ENCODE measurements at regions not wholly inside any gene's neighbourhood (a gene's known extent, or its start where the extent isn't known, plus 50 kb on each side); places are given as distances from the start of the nearest gene placed in this dataset.

- H3K4me3 ChIP-seq (ENCODE audit: low read depth, low read length): no peak overlapping the region
- H2AFZ ChIP-seq (ENCODE audit: low read length, unreplicated experiment): no peak overlapping the region
- no peaks in the 10 kb centered on the region for H3K36me3 ChIP-seq (ENCODE audit: insufficient read depth, low read length)
- peaks cover 18% of the 10 kb centered on the region; the same call in 1 of the 2 replicates for H3K27me3 ChIP-seq (ENCODE audit: insufficient read depth, low read length)
- H3K27ac ChIP-seq (ENCODE audit: low read depth, low read length): no peak overlapping the region
- no peaks in the 10 kb centered on the region for H3K4me1 ChIP-seq (ENCODE audit: control insufficient read depth, insufficient read depth, low read length, unreplicated experiment)
- no peaks in the 10 kb centered on the region for H3K79me2 ChIP-seq (ENCODE audit: control insufficient read depth, insufficient read depth, low read length, unreplicated experiment)
Observed at GRCh38 chr13:23995283-23996073, 98.2 kb upstream of the C1QTNF9B start.

GRCh38 chr13:23996456-23996855 lies 99.2 kb upstream of the C1QTNF9B start:
- H3K36me3 ChIP-seq (ENCODE audit: insufficient read depth, low read length): no peaks in the 10 kb centered on the region
- no peak overlapping the region for H3K27ac ChIP-seq (ENCODE audit: low read depth, low read length)
- peaks cover 13% of the 10 kb centered on the region; the same call in 1 of the 2 replicates for H3K27me3 ChIP-seq (ENCODE audit: insufficient read depth, low read length)
- H3K4me1 ChIP-seq (ENCODE audit: control insufficient read depth, insufficient read depth, low read length, unreplicated experiment): no peaks in the 10 kb centered on the region
- H3K79me2 ChIP-seq (ENCODE audit: control insufficient read depth, insufficient read depth, low read length, unreplicated experiment): no peaks in the 10 kb centered on the region
- no peak overlapping the region for H2AFZ ChIP-seq (ENCODE audit: low read length, unreplicated experiment)
- no peak overlapping the region for H3K4me3 ChIP-seq (ENCODE audit: low read depth, low read length)

- H3K4me1 ChIP-seq (ENCODE audit: control insufficient read depth, insufficient read depth, low read length, unreplicated experiment): no peaks in the 10 kb centered on the region
Observed at GRCh38 chr13:23999424-23999823, 102.1 kb upstream of the C1QTNF9B start.

GRCh38 chr13:24002206-24002815 lies 105.0 kb upstream of the C1QTNF9B start:
- H2AFZ ChIP-seq (ENCODE audit: low read length, unreplicated experiment): no peak overlapping the region
- no peak overlapping the region for H3K27ac ChIP-seq (ENCODE audit: low read depth, low read length)

More at GRCh38 chr13:23999424-23999823, 102.1 kb upstream of the C1QTNF9B start:
- no peak overlapping the region for H3K27ac ChIP-seq (ENCODE audit: low read depth, low read length)
- no peak overlapping the region for H3K4me3 ChIP-seq (ENCODE audit: low read depth, low read length)
- H2AFZ ChIP-seq (ENCODE audit: low read length, unreplicated experiment): no peak overlapping the region
- no peaks in the 10 kb centered on the region for H3K79me2 ChIP-seq (ENCODE audit: control insufficient read depth, insufficient read depth, low read length, unreplicated experiment)
- H3K27me3 ChIP-seq (ENCODE audit: insufficient read depth, low read length): no peaks in the 10 kb centered on the region; the same call in 1 of the 2 replicates
- H3K36me3 ChIP-seq (ENCODE audit: insufficient read depth, low read length): no peaks in the 10 kb centered on the region

GRCh38 chr13:24004142-24004899 lies 107.0 kb upstream of the C1QTNF9B start:
- Histone ChIP-seq H3K4me1 (ENCODE audit: control insufficient read depth, insufficient read depth, low read length, unreplicated experiment) (no peaks in the 10 kb centered on the region), H3K27ac (ENCODE audit: low read depth, low read length) (no peak overlapping the region)

More at GRCh38 chr13:24002206-24002815, 105.0 kb upstream of the C1QTNF9B start:
- H3K36me3 ChIP-seq (ENCODE audit: insufficient read depth, low read length): no peaks in the 10 kb centered on the region
- no peaks in the 10 kb centered on the region for H3K79me2 ChIP-seq (ENCODE audit: control insufficient read depth, insufficient read depth, low read length, unreplicated experiment)
- H3K4me3 ChIP-seq (ENCODE audit: low read depth, low read length): no peak overlapping the region
- no peaks in the 10 kb centered on the region; the same call in 1 of the 2 replicates for H3K27me3 ChIP-seq (ENCODE audit: insufficient read depth, low read length)
- H3K4me1 ChIP-seq (ENCODE audit: control insufficient read depth, insufficient read depth, low read length, unreplicated experiment): no peaks in the 10 kb centered on the region

GRCh38 chr13:24004971-24005370 lies 107.7 kb upstream of the C1QTNF9B start:
- no peak overlapping the region for H3K27ac ChIP-seq (ENCODE audit: low read depth, low read length)
- no peak overlapping the region for H2AFZ ChIP-seq (ENCODE audit: low read length, unreplicated experiment)

More at GRCh38 chr13:24004142-24004899, 107.0 kb upstream of the C1QTNF9B start:
- no peaks in the 10 kb centered on the region for H3K79me2 ChIP-seq (ENCODE audit: control insufficient read depth, insufficient read depth, low read length, unreplicated experiment)
- H2AFZ ChIP-seq (ENCODE audit: low read length, unreplicated experiment): no peak overlapping the region
- no peak overlapping the region for H3K4me3 ChIP-seq (ENCODE audit: low read depth, low read length)
- H3K27me3 ChIP-seq (ENCODE audit: insufficient read depth, low read length): no peaks in the 10 kb centered on the region; the same call in 1 of the 2 replicates
- no peaks in the 10 kb centered on the region for H3K36me3 ChIP-seq (ENCODE audit: insufficient read depth, low read length)

GRCh38 chr13:24005755-24006281 lies 108.5 kb upstream of the C1QTNF9B start:
- H3K36me3 ChIP-seq (ENCODE audit: insufficient read depth, low read length): no peaks in the 10 kb centered on the region
- H3K4me1 ChIP-seq (ENCODE audit: control insufficient read depth, insufficient read depth, low read length, unreplicated experiment): no peaks in the 10 kb centered on the region
- no peaks in the 10 kb centered on the region; the same call in 1 of the 2 replicates for H3K27me3 ChIP-seq (ENCODE audit: insufficient read depth, low read length)
- H3K79me2 ChIP-seq (ENCODE audit: control insufficient read depth, insufficient read depth, low read length, unreplicated experiment): no peaks in the 10 kb centered on the region
- H2AFZ ChIP-seq (ENCODE audit: low read length, unreplicated experiment): no peak overlapping the region
- no peak overlapping the region for H3K27ac ChIP-seq (ENCODE audit: low read depth, low read length)
- H3K4me3 ChIP-seq (ENCODE audit: low read depth, low read length): no peak overlapping the region

More at GRCh38 chr13:24004971-24005370, 107.7 kb upstream of the C1QTNF9B start:
- H3K4me3 ChIP-seq (ENCODE audit: low read depth, low read length): no peak overlapping the region
- H3K36me3 ChIP-seq (ENCODE audit: insufficient read depth, low read length): no peaks in the 10 kb centered on the region
- no peaks in the 10 kb centered on the region for H3K79me2 ChIP-seq (ENCODE audit: control insufficient read depth, insufficient read depth, low read length, unreplicated experiment)
- H3K27me3 ChIP-seq (ENCODE audit: insufficient read depth, low read length): no peaks in the 10 kb centered on the region; the same call in 1 of the 2 replicates
- no peaks in the 10 kb centered on the region for H3K4me1 ChIP-seq (ENCODE audit: control insufficient read depth, insufficient read depth, low read length, unreplicated experiment)

- Histone ChIP-seq H3K27ac (ENCODE audit: low read depth, low read length) (no peak overlapping the region), H2AFZ (ENCODE audit: low read length, unreplicated experiment) (no peak overlapping the region), H3K79me2 (ENCODE audit: control insufficient read depth, insufficient read depth, low read length, unreplicated experiment) (no peaks in the 10 kb centered on the region), H3K36me3 (ENCODE audit: insufficient read depth, low read length) (no peaks in the 10 kb centered on the region), H3K27me3 (ENCODE audit: insufficient read depth, low read length) (no peaks in the 10 kb centered on the region; the same call in 1 of the 2 replicates), H3K4me3 (ENCODE audit: low read depth, low read length) (no peak overlapping the region), H3K4me1 (ENCODE audit: control insufficient read depth, insufficient read depth, low read length, unreplicated experiment) (no peaks in the 10 kb centered on the region)
Observed at GRCh38 chr13:24006520-24007248, 109.4 kb upstream of the C1QTNF9B start.

GRCh38 chr13:24007979-24008620 lies 110.8 kb upstream of the C1QTNF9B start:
- H3K79me2 ChIP-seq (ENCODE audit: control insufficient read depth, insufficient read depth, low read length, unreplicated experiment): no peaks in the 10 kb centered on the region
- no peak overlapping the region for H2AFZ ChIP-seq (ENCODE audit: low read length, unreplicated experiment)
- H3K36me3 ChIP-seq (ENCODE audit: insufficient read depth, low read length): no peaks in the 10 kb centered on the region
- H3K27me3 ChIP-seq (ENCODE audit: insufficient read depth, low read length): no peaks in the 10 kb centered on the region; the same call in 1 of the 2 replicates
- no peak overlapping the region for H3K27ac ChIP-seq (ENCODE audit: low read depth, low read length)
- no peak overlapping the region for H3K4me3 ChIP-seq (ENCODE audit: low read depth, low read length)
- no peaks in the 10 kb centered on the region for H3K4me1 ChIP-seq (ENCODE audit: control insufficient read depth, insufficient read depth, low read length, unreplicated experiment)

Measured in ACC112 (cell line).